HUES64 (cell line): ENCODE measurements at regions not wholly inside any gene's neighbourhood (a gene's known extent, or its start where the extent isn't known, plus 50 kb on each side); places are given as distances from the start of the nearest gene placed in this dataset.

ENCODE experiments used
- H3K27ac ChIP-seq: 2 replicates; pipeline ENCODE4 v1.7.0; 2013; ENCODE audit warnings: low read depth, low read length, inconsistent platforms
- H3K27me3 ChIP-seq: 2 replicates; pipeline ENCODE4 v1.6.1; 2013; ENCODE audit warnings: mild to moderate bottlenecking, low read length; ENCODE audit not compliant: insufficient read depth
- H3K36me3 ChIP-seq: 2 replicates; pipeline ENCODE4 v1.6.1; 2013; ENCODE audit warnings: mild to moderate bottlenecking, low read length; ENCODE audit not compliant: insufficient read depth
- H3K4me1 ChIP-seq: 2 replicates; pipeline ENCODE4 v1.6.1; 2013; ENCODE audit warnings: mild to moderate bottlenecking, low read length, moderate library complexity; ENCODE audit not compliant: insufficient read depth
- H3K4me3 ChIP-seq: 2 replicates; pipeline ENCODE4 v1.5.1; 2013; ENCODE audit warnings: mild to moderate bottlenecking, low read length, moderate library complexity
- H3K9ac ChIP-seq: 2 replicates; pipeline ENCODE4 v1.6.1; 2013; ENCODE audit warnings: mild to moderate bottlenecking, low read depth, low read length
- H3K9me3 ChIP-seq: 2 replicates; pipeline ENCODE4 v1.6.1; 2013; ENCODE audit warnings: low read depth, low read length; ENCODE audit not compliant: insufficient read depth
- WGBS: fragments of 150-250, 120-280 bp; methylation state at CpG from one replicate; pipeline ENCODE4 v1.1.7; 2013; ENCODE audit warnings: missing lambda C conversion rate; 5-methylcytosine and 5-hydroxymethylcytosine counted together

GRCh38 chr2:21268197-21268877 is 144.6 kb downstream of the TDRD15 start:
- no peak overlapping the region for H3K4me3 ChIP-seq
- H3K9me3 ChIP-seq = no peaks in the 10 kb centered on the region
- H3K36me3 ChIP-seq = no peaks in the 10 kb centered on the region
- no peak overlapping the region for H3K27ac ChIP-seq
- H3K4me1 ChIP-seq = peaks cover 4% of the 10 kb centered on the region; the same call in 1 of the 2 replicates
- no peak overlapping the region for H3K9ac ChIP-seq
- whole genome bisulfite sequencing = 97% methylated on average over 13 of the region's 13 CpGs
- no peaks in the 10 kb centered on the region for H3K27me3 ChIP-seq

GRCh38 chr2:21268878-21269224 is 145.1 kb downstream of the TDRD15 start:
- H3K9me3 ChIP-seq = no peaks in the 10 kb centered on the region
- H3K36me3 ChIP-seq = no peaks in the 10 kb centered on the region
- H3K9ac ChIP-seq = no peak overlapping the region
- no peak overlapping the region for H3K27ac ChIP-seq
- no peaks in the 10 kb centered on the region for H3K27me3 ChIP-seq
- H3K4me1 ChIP-seq = peaks cover 4% of the 10 kb centered on the region; the same call in 1 of the 2 replicates
- WGBS = 82% methylated on average over 7 of the region's 7 CpGs
- no peak overlapping the region for H3K4me3 ChIP-seq

GRCh38 chr2:21269382-21269781 is 145.6 kb downstream of the TDRD15 start:
- Histone ChIP-seq H3K4me3 (no peak overlapping the region), H3K9me3 (no peaks in the 10 kb centered on the region), H3K9ac (no peak overlapping the region), H3K36me3 (no peaks in the 10 kb centered on the region), H3K27me3 (no peaks in the 10 kb centered on the region), H3K4me1 (peaks cover 4% of the 10 kb centered on the region; the same call in 1 of the 2 replicates), H3K27ac (no peak overlapping the region)
- WGBS = no CpG with 5 or more reads among the region's 1 CpG

- Histone ChIP-seq H3K27me3 (no peaks in the 10 kb centered on the region), H3K27ac (no peak overlapping the region), H3K9ac (no peak overlapping the region), H3K9me3 (no peaks in the 10 kb centered on the region), H3K36me3 (no peaks in the 10 kb centered on the region), H3K4me3 (no peak overlapping the region), H3K4me1 (peaks cover 4% of the 10 kb centered on the region; the same call in 1 of the 2 replicates)
- 72% methylated on average over 2 of the region's 2 CpGs for WGBS
These were observed 146.3 kb downstream of the TDRD15 start for GRCh38 chr2:21270083-21270491.

- no peak overlapping the region for H3K27ac ChIP-seq
- no peak overlapping the region for H3K9ac ChIP-seq
- 96% methylated on average over 5 of the region's 5 CpGs for WGBS
- no peak overlapping the region for H3K4me3 ChIP-seq
- H3K4me1 ChIP-seq = peaks cover 4% of the 10 kb centered on the region; the same call in 1 of the 2 replicates
- no peaks in the 10 kb centered on the region for H3K36me3 ChIP-seq
- H3K9me3 ChIP-seq = no peaks in the 10 kb centered on the region
- no peaks in the 10 kb centered on the region for H3K27me3 ChIP-seq
These were observed 146.9 kb downstream of the TDRD15 start for GRCh38 chr2:21270708-21271122.

- H3K9me3 ChIP-seq = no peaks in the 10 kb centered on the region
- no peak overlapping the region for H3K4me3 ChIP-seq
- no peak overlapping the region for H3K9ac ChIP-seq
- no peaks in the 10 kb centered on the region for H3K27me3 ChIP-seq
- WGBS = 92% methylated on average over 15 of the region's 15 CpGs
- H3K27ac ChIP-seq = no peak overlapping the region
- no peaks in the 10 kb centered on the region for H3K36me3 ChIP-seq
- H3K4me1 ChIP-seq = no peaks in the 10 kb centered on the region
These were observed 152.4 kb downstream of the TDRD15 start for GRCh38 chr2:21276163-21276562.

GRCh38 chr2:21277068-21278056 is 153.6 kb downstream of the TDRD15 start:
- 93% methylated on average over 9 of the region's 9 CpGs for WGBS
- H3K4me1 ChIP-seq = no peaks in the 10 kb centered on the region
- no peak overlapping the region for H3K9ac ChIP-seq
- H3K27ac ChIP-seq = no peak overlapping the region
- H3K36me3 ChIP-seq = no peaks in the 10 kb centered on the region
- no peak overlapping the region for H3K4me3 ChIP-seq
- H3K27me3 ChIP-seq = no peaks in the 10 kb centered on the region
- no peaks in the 10 kb centered on the region for H3K9me3 ChIP-seq

- no peaks in the 10 kb centered on the region for H3K4me1 ChIP-seq
- H3K36me3 ChIP-seq = no peaks in the 10 kb centered on the region
- WGBS = 80% methylated on average over 4 of the region's 5 CpGs
- no peaks in the 10 kb centered on the region for H3K9me3 ChIP-seq
- H3K9ac ChIP-seq = no peak overlapping the region
- H3K27me3 ChIP-seq = no peaks in the 10 kb centered on the region
- H3K4me3 ChIP-seq = no peak overlapping the region
- H3K27ac ChIP-seq = no peak overlapping the region
These were observed 155.8 kb downstream of the TDRD15 start for GRCh38 chr2:21279525-21279924.

GRCh38 chr2:21280793-21281192 is 157.0 kb downstream of the TDRD15 start:
- H3K9ac ChIP-seq = no peak overlapping the region
- H3K9me3 ChIP-seq = no peaks in the 10 kb centered on the region
- H3K4me1 ChIP-seq = no peaks in the 10 kb centered on the region
- no peaks in the 10 kb centered on the region for H3K27me3 ChIP-seq
- no peaks in the 10 kb centered on the region for H3K36me3 ChIP-seq
- no peak overlapping the region for H3K27ac ChIP-seq
- H3K4me3 ChIP-seq = no peak overlapping the region
- WGBS = 90% methylated on average over 4 of the region's 4 CpGs

- no peak overlapping the region for H3K9ac ChIP-seq
- no peaks in the 10 kb centered on the region for H3K9me3 ChIP-seq
- no peak overlapping the region for H3K4me3 ChIP-seq
- H3K36me3 ChIP-seq = no peaks in the 10 kb centered on the region
- no peak overlapping the region for H3K27ac ChIP-seq
- H3K27me3 ChIP-seq = no peaks in the 10 kb centered on the region
- no peaks in the 10 kb centered on the region for H3K4me1 ChIP-seq
These were observed 157.6 kb downstream of the TDRD15 start for GRCh38 chr2:21281384-21281783.

GRCh38 chr2:21281791-21282514 is 158.2 kb downstream of the TDRD15 start:
- no peak overlapping the region for H3K4me3 ChIP-seq
- H3K4me1 ChIP-seq = no peaks in the 10 kb centered on the region
- no peak overlapping the region for H3K27ac ChIP-seq
- no peaks in the 10 kb centered on the region for H3K36me3 ChIP-seq
- no peak overlapping the region for H3K9ac ChIP-seq
- WGBS = 78% methylated on average over 8 of the region's 8 CpGs
- no peaks in the 10 kb centered on the region for H3K9me3 ChIP-seq
- H3K27me3 ChIP-seq = no peaks in the 10 kb centered on the region
